IMR-90 (cell line): ENCODE measurements at regions not wholly inside any gene's neighbourhood (a gene's known extent, or its start where the extent isn't known, plus 50 kb on each side); places are given as distances from the start of the nearest gene placed in this dataset.

Source experiments
- CEBPB ChIP-seq: IDR thresholded peaks from 2 replicates; pipeline ENCODE4 v1.6.1; 2012; ENCODE audit warnings: low read depth, low read length, improper control_type of control experiment
- CHD1 ChIP-seq: IDR thresholded peaks from 2 replicates; pipeline ENCODE4 v1.6.1; 2012; ENCODE audit warnings: low read depth, low read length, improper control_type of control experiment
- CTCF ChIP-seq: conservative IDR thresholded peaks from 2 replicates; pipeline ENCODE4 v1.5.1; 2012; ENCODE audit warnings: mild to moderate bottlenecking, low read depth, low read length, improper control_type of control experiment
- ELK1 ChIP-seq: fragments of 150-350 bp; IDR thresholded peaks from 2 replicates; pipeline ENCODE4 v1.6.1; 2016; ENCODE audit warnings: low read depth, mild to moderate bottlenecking, low read length, moderate library complexity, borderline replicate concordance
- MAFK ChIP-seq: IDR thresholded peaks from 2 replicates; pipeline ENCODE4 v1.6.1; 2012; ENCODE audit warnings: low read depth, low read length, improper control_type of control experiment
- MXI1 ChIP-seq: IDR thresholded peaks from 2 replicates; pipeline ENCODE4 v1.6.1; 2012; ENCODE audit warnings: low read depth, mild to moderate bottlenecking, low read length, moderate library complexity, borderline replicate concordance
- NFE2L2 ChIP-seq: fragments of 150-350 bp; IDR thresholded peaks from 2 replicates; pipeline ENCODE4 v1.6.1; 2016; ENCODE audit warnings: low read depth, mild to moderate bottlenecking, low read length
- POLR2A ChIP-seq: IDR thresholded peaks from 2 replicates; pipeline ENCODE4 v1.6.1; 2012; ENCODE audit warnings: mild to moderate bottlenecking, low read depth, low read length
- RAD21 ChIP-seq: IDR thresholded peaks from 2 replicates; pipeline ENCODE4 v1.6.1; 2012; ENCODE audit warnings: low read length, improper control_type of control experiment
- RFX5 ChIP-seq: IDR thresholded peaks from 2 replicates; pipeline ENCODE4 v1.8.0; 2012; ENCODE audit warnings: low read depth, mild to moderate bottlenecking, low read length, moderate library complexity
- SMC3 ChIP-seq: fragments of 150-350 bp; IDR thresholded peaks from 2 replicates; pipeline ENCODE4 v1.6.1; 2016; ENCODE audit warnings: low read depth, mild to moderate bottlenecking, antibody characterized with exemption, low read length, moderate library complexity
- USF2 ChIP-seq: fragments of 150-350 bp; IDR thresholded peaks from 2 replicates; pipeline ENCODE4 v1.6.1; 2017; ENCODE audit warnings: mild to moderate bottlenecking, antibody characterized with exemption, low read length, low read depth

- TF ChIP-seq MAFK, result no peak
- TF ChIP-seq CTCF, result no peak
- TF ChIP-seq RFX5, result no peak
- TF ChIP-seq SMC3, result no peak
- TF ChIP-seq POLR2A, result no peak
- TF ChIP-seq CHD1, result no peak
- no peak for TF ChIP-seq CEBPB
- no peak for TF ChIP-seq ELK1
- TF ChIP-seq RAD21, result no peak
- no peak for TF ChIP-seq MXI1
- TF ChIP-seq USF2, result no peak
- no peak for TF ChIP-seq NFE2L2
These were observed 1681.9 kb downstream of the TP53TG3F start for GRCh38 chr16:35141303-35141702.
